ENCODE measurements at regions not wholly inside any gene's neighbourhood (a gene's known extent, or its start where the extent isn't known, plus 50 kb on each side); places are given as distances from the start of the nearest gene placed in this dataset.

- no peak for TF ChIP-seq ZNF18 (CRISPR knock-in tag; IDR thresholded peaks at IDR 0.05; ENCODE audit: insufficient replicate concordance)
- TF ChIP-seq HNRNPL (IDR thresholded peaks at IDR 0.05; ENCODE audit: low read depth, low read length): no peak
Observed at GRCh38 chr9:103700195-103700962, 393.7 kb upstream of the SMC2 start (continued).

GRCh38 chr9:103702572-103702971 lies 391.5 kb upstream of the SMC2 start:
- Histone ChIP-seq H3K4me2 (ENCODE audit: low read depth, low read length) (no peak overlapping the region), H3K27ac (ENCODE audit: extremely low read length, insufficient read depth, low read length) (no peak overlapping the region), H4K20me1 (ENCODE audit: insufficient read depth, low read length) (no peaks in the 10 kb centered on the region), H3K4me1 (ENCODE audit: insufficient read depth, low read length) (no peaks in the 10 kb centered on the region), H3K36me3 (replicated peaks in 1 of 2; ENCODE audit: control insufficient read depth in 1 of 2, insufficient read depth in 2 of 2, low read length in 2 of 2) (no peaks in the 10 kb centered on the region), H2AFZ (ENCODE audit: low read length) (no peak overlapping the region), H3K79me2 (ENCODE audit: insufficient read depth, low read length) (no peaks in the 10 kb centered on the region), H3K9ac (ENCODE audit: insufficient read depth, low read depth, low read length) (no peak overlapping the region), H3K4me3 (replicated peaks in 1 of 3; ENCODE audit: insufficient read depth in 1 of 3, low read depth in 2 of 3, low read length in 3 of 3) (no peak overlapping the region), H3K9me3 (ENCODE audit: low read length) (peaks cover 5% of the 10 kb centered on the region; the same call in 1 of the 2 replicates), H3K27me3 (ENCODE audit: control insufficient read depth in 1 of 2, insufficient read depth in 2 of 2, low read length in 2 of 2) (no peaks in the 10 kb centered on the region)
- POLR2A ChIA-PET: no interaction called here
- CTCF ChIA-PET (ENCODE audit: low intra/inter-chr PET ratio, low total read pairs): no interaction called here
- TF ChIP-seq SNAPC5 (CRISPR knock-in tag; IDR thresholded peaks at IDR 0.05; ENCODE audit: borderline replicate concordance) (no peak), ZNF430 (CRISPR knock-in tag; IDR thresholded peaks at IDR 0.05) (no peak), ZNF329 (CRISPR knock-in tag; IDR thresholded peaks at IDR 0.05; ENCODE audit: low read depth) (no peak), CC2D1A (CRISPR knock-in tag; IDR thresholded peaks at IDR 0.05) (no peak), TOE1 (CRISPR knock-in tag; IDR thresholded peaks at IDR 0.05) (no peak), ZNF773 (CRISPR knock-in tag; IDR thresholded peaks at IDR 0.05; ENCODE audit: borderline replicate concordance) (no peak), ZNF317 (CRISPR knock-in tag; IDR thresholded peaks at IDR 0.05) (no peak), HOMEZ (CRISPR knock-in tag; IDR thresholded peaks at IDR 0.05; ENCODE audit: low read depth) (no peak), ZC3H4 (CRISPR knock-in tag; IDR thresholded peaks at IDR 0.05; ENCODE audit: borderline replicate concordance) (no peak)
- 4% methylated on average over 4 of the region's 4 CpGs for WGBS (ENCODE audit: low lambda C conversion rate)
- BruUV-seq (replicated peaks): no TSS peak
- no peak for ATAC-seq
- no peak for FAIRE-seq
- in situ Hi-C loops (cut with HindIII; ENCODE audit: extremely low pct_ligation_motif_present, low pct_unique_long_range_greater_than_20kb) (no loop called here), intact Hi-C loops (cut with micrococcal nuclease; ENCODE audit: unreplicated experiment) (no loop called here)
- no peak for DNase-seq (ENCODE audit: low spot score)
